GM12872 (cell line): ENCODE measurements at regions not wholly inside any gene's neighbourhood (a gene's known extent, or its start where the extent isn't known, plus 50 kb on each side); places are given as distances from the start of the nearest gene placed in this dataset.
A peak's percentile ranks its signal among the peaks of the same experiment; 100 is the strongest.

Source experiments
- TF ChIP-seq, protein P1 (sequence below): IDR thresholded peaks from 3 replicates; pipeline ENCODE4 v1.5.1; 2011; ENCODE audit warnings: low read depth, mild to moderate bottlenecking, low read length, moderate library complexity; ENCODE audit not compliant: insufficient read depth

- TF ChIP-seq, protein P1, sequence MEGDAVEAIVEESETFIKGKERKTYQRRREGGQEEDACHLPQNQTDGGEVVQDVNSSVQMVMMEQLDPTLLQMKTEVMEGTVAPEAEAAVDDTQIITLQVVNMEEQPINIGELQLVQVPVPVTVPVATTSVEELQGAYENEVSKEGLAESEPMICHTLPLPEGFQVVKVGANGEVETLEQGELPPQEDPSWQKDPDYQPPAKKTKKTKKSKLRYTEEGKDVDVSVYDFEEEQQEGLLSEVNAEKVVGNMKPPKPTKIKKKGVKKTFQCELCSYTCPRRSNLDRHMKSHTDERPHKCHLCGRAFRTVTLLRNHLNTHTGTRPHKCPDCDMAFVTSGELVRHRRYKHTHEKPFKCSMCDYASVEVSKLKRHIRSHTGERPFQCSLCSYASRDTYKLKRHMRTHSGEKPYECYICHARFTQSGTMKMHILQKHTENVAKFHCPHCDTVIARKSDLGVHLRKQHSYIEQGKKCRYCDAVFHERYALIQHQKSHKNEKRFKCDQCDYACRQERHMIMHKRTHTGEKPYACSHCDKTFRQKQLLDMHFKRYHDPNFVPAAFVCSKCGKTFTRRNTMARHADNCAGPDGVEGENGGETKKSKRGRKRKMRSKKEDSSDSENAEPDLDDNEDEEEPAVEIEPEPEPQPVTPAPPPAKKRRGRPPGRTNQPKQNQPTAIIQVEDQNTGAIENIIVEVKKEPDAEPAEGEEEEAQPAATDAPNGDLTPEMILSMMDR, result no peak
Observed at GRCh38 chr10:123241391-123242141, 87.4 kb downstream of the BUB3 start.

- TF ChIP-seq, protein P1, result no peak
Observed at GRCh38 chr10:123244747-123245146, 90.5 kb downstream of the BUB3 start.

DNA sequence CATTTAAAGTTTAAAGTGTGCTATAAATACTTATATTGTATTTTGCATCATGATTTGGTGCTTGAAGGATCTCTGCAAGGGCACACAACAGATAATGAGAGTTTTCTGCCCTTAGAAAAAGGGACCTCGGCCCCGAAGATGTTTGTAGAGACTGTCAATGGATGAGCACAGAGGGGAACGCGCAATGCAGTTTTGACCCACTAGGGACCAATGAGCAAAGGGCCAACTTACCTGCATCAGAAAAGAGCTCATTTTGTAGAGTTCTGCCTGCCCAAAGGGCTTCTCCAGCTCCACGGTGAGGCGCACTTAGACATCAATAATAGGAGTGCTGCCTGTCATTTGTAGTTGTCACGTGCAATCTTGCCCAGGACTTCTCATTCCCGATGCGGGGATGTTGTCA, 91.1 kb downstream of the BUB3 start:
- TF ChIP-seq, protein P1, result peak; percentile 34; the same call in 2 of the 3 replicates

- TF ChIP-seq, protein P1, result no peak
Observed at GRCh38 chr10:123249894-123250293, 95.7 kb downstream of the BUB3 start.

- TF ChIP-seq, protein P1, result no peak
Observed at GRCh38 chr10:123250640-123251039, 96.4 kb downstream of the BUB3 start.

- TF ChIP-seq, protein P1, result no peak
Observed at GRCh38 chr10:123252779-123253178, 98.6 kb downstream of the BUB3 start.

DNA sequence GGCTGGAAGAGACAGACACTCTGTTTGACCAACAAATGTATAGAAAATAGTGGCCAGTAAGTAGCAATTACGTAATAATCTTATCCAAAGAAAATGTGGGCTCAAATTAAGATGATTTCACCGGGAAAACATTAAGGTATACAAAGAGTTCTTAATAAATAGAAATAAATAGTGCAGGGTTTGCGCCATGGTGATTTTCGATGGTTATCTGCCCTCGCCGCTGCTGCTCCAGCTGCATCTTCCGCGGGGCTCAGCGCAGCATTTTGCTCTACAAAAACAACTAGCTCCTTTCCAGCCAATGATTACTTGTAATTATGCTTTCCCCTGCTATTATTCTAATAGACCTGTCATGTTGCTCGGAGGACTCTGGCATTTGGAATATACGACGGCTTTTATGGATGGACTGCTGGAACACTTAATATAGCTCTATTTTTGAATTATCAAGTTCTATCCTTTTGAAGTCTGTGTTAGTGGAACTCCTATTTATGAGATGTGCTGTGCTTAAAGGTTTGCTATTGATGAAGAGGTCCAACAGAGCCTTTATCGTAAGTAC, 103.8 kb downstream of the BUB3 start:
- TF ChIP-seq, protein P1, result no peak
